HT1080 (cell line): ENCODE measurements at regions not wholly inside any gene's neighbourhood (a gene's known extent, or its start where the extent isn't known, plus 50 kb on each side); places are given as distances from the start of the nearest gene placed in this dataset.

Experiments used
- DNase-seq: peaks from one replicate; pipeline ENCODE4 v3.0.0-alpha.2; 2015; ENCODE audit warnings: low read depth

DNA sequence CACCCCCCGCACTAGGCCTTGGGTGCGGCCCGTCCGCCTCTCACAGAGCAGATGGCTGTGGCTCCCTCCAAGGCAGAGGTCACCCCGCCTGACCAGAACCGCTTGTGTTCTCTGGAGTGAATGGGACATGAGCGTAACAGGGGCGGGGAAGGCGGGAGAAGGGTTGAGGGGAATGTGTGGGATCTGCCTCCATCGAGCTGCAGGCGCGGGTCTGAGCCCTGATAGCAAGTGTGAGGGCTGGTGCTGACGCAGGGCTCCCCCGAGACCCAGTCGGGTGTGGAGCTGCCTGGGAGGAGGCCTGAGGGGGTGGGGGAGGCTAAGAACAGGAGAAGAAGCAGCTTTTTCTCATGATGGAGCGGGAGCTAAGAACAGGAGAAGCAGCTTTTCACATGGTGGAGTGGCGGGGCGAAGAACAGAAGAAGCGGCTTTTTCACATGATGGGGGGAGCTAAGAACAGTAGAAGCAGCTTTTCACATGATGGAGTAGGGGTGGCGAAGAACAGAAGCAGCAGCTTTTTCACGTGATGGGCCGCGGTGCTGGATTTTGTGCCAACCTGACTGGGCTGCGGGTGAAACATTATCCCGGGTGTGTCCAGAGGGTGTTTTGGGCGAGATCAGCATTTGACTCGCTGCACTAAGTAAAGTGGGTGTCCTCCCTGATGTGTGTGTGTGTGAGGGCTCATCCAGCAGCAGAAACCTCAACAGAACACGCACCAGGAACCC is 169.3 kb downstream of the TTLL2 start:
- DNase-seq, result no peak

DNA sequence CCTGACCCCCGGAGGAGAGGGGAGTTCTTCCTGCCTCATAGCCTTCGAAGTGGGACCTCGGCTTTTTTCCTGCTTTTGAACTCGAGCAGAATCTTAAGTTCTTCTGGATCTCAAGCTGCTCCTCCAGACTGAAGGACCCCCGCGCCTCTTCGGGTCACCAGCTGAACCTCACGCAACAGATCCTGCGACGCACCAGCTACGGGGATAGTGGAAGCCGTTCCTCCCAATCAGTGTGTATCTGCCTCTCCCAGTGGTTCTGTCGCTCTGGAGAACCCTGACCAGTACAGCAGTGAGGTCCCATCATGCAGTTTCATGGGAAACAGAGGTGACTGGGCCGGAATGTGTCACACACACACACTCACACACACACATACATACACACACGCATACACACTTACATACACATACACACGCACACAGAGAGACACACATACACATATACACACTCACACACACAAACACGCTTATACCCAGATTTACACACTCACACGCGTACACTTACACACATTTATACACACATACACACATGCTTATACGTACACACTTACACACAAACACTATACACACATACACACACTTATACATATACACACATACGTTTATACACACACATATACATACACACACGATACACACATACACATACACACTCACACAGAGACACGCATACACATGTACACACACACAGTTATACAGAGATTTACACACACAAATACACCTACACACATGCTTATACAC is 170.0 kb downstream of the TTLL2 start:
- DNase-seq, result no peak

DNA sequence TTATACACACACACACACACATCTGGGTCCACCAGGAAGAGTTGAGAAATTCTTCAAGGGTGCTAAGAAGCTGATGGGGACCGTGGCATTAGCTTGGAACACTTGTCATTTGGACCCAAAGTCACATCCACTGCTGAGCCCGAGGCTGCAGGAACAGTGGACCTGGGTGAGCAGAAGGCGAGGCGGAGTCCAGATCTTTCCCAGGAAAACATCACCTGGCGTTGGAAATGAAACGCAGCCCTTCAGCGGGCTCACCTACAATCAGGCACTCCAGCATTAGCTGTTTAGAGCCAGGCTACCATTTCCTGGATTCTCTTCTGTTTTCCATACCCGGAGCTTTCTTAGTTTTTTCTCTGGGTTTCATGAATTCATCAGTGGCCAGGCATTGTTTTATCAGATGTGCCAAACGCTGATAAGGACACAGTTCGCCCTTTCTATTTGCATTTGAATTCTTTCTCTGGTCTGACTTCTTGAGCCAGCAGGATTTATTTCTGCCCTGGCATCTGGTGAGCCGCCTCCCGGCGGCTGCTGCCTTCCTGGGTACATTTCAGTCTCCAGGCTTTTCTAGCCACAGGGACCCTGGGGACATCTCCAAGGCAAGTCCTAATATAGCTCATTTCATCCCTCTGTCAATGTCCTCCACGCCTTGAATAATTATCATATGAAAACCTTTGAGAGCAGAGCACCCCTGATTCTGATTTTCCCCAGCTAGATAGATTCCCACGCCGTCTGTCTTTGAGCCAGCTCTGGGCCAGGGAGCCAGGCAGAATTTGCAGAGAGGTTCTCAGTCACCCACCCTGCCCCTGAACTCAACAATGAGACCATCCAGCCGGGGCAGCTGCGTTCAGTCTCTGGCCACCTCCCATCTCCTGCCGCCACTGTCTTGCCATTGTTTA is 170.9 kb downstream of the TTLL2 start:
- no peak for DNase-seq

DNA sequence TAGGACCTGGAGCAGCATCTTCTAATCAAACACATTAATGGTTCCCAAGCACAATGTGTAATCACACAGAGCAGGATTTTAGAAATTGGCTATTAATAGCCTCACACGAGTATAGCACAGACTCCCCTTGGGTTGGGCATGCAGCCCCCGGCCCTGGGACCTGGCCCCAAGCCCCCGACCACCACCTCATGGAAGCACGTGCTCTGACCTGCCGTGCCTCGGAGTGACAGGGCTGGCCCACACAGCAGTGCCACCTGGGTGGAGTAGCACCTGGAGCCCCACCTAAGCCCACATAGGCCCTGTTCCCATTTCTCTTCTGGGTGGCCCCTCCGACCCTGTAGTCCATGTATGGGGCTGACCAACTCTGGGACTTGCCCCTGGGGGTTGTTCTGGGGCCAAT is 171.8 kb downstream of the TTLL2 start:
- DNase-seq, result no peak

DNA sequence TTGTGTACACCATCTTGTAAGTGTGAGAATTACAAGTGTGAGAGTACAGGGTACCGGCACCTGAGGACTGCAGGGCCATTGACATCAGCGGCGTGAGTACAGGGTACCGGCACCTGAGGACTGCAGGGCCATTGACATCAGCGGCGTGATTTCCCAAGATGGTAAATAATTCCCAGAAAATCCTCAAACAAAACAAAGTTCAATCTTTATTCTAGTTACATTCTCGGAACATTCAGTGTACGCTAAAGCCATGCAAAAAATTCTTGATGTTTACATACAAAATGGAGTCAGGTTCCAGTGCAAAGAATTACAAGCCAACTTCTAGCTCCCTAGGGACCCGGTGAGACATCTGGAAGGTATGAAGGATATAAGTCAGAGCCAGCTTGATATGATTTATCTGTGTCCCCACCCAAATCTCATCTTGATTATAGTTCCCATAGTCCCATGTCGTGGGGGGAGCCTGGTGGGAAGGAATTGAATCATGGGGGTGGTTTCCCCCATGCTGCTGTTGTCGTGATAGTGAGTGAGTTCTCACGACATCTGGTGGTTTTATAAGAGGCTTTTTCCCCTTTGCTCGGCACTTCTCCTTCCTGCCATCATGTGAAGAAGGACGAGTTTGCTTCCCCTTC is 172.7 kb downstream of the TTLL2 start:
- no peak for DNase-seq

DNA sequence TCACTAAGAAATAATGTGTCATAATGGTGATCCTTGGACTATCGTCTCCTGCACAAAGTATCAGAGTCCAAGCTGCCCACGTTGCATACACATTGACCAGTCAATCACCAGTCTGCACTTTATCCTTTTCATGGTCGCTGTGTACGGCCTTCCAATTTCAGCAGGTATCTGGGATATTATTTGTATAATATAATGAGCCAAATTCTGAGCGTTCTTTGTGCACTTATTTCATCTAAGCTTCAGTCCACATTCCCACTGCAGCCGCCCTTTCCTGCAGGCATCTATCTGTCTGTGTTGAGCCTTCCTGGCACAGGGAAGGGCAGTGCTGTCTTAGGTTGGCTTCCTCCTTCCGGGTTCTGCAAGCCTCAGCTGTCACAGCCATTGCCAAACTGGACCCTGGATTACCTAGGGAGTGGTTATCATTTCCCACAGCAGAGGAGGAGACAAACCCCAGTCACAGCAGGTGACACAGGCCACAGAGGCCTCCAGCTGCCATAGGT is 174.3 kb downstream of the TTLL2 start:
- no peak for DNase-seq

DNA sequence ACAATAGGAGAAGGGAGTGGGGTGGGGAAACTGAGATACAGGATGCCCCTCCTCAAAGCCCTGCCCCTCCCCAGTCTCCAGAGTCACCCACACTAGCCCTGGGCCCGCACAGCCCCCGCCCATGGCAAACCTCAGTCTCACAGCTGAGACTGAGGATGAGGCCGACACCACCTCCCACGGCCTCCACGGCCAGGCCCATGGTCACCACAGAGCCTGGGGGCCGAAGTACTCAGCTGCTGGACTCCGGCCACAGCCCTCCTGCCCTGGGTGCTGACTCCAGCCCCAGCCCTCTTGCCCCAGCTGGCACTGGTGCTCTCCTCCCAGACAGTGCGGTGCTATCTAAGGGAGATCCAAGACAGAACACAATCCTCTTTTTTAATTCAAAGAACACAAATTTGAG is 176.1 kb downstream of the TTLL2 start:
- DNase-seq, result no peak

DNA sequence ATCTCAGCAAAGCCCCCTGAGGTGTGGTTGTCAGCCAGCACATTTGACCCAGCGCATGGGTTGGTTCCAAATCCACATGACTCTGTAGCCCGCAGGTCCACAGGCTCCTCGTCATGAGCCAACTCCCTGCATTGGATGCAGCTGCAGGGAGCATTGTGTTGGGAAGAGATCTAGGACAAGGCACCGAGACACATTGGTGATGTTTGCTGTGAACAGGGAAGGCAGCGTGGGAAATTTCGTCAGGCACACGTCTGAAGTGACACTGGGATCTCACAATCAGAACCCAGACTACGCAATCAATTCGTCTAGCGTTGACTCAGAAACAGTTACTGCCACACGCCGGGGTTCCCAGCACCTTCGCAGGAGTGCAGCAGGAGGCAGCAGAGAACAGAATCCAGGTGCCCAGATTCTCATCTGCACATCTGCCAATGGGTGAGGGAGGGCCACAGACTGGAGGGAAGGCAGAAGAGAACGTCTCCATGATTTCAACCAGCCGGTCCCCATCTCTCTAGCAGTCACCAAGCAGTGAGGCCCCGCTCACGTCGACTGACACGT is 177.0 kb downstream of the TTLL2 start:
- peak; percentile 26 for DNase-seq

DNA sequence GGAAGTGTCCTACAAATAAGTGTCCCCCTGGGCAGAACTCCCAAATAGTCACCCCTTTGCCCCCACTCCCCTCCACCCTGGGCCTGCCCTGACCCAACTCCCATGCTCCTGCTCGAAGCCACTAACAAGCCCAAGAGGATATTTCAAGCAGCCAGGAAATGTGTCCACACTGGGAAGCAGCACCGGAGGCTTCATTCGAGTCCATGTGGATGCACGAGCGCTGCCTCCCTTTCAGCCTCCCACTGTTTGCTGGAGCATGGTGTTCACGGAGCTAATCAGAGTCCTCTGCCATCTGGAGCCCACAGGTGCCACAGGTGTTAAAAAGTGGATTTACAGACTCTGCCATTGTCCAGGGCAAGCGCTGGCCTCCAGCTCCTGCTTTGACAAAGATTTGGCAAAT is 177.6 kb downstream of the TTLL2 start:
- DNase-seq, result no peak

DNA sequence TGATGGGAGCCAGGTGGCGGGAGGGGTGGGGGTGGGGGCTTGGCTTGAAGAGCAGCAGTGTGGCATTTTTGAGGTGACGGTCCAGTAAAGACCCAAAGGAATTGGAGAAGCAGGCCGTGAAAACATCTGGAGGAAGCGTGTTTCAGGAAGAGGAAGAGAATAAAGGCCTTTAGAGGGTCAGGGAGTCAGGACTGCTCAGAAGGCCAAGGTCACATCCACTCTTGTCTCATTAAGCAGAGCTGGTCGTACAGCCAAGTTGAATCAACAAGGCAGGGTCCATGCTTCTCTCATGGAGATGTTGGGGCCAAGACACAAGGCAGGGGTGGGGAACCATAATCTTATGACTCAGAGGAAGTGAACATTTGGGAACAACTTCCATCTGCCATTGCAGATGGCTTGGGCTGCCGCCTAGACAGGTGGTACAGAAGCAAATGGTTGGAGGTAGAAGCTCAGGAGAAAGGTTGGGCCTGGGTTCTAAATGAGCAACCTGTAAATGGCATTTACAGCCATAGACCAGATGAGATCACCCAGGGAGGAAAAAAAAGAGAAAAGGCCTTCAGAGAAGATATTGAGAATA is 179.6 kb downstream of the TTLL2 start:
- DNase-seq, result no peak

DNA sequence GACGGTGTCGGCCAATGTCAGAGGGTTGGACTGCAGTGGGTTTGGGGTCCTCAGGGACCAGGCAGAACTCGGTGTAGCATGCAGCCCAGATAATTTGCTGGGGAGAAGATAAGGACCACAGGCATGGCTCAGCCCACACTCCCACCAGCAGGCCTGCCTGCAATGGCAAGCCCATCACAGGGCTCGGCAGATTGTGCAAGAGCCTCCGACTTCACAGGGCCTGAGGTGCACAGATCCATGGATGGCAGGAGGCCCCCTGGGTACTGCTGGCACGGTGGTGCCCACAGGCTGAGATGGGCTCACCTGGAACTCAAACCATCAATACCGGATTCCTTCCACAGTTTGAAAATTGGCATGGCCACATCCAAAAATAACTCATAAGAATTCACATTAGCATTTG is 180.3 kb downstream of the TTLL2 start:
- DNase-seq, result no peak

DNA sequence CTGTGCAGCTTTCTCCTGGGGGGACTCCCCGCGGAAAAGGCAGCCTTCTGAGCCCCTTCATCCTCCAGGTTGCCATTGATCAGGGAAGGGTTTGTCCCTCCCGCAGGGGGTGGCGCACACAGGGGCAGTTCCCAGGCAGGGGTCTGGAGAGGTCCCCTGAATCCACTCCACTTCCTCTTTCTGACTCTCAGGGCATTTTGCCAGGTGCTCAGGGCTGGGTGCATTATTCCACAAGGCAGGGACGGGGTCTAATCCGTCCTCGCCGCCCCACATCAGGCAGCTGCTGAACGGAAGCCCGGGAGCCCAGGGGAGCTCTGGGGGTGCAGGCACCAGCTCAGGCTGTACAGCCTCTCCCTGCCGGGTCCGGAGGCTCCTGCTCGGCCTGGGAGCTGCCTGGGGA is 180.9 kb downstream of the TTLL2 start:
- no peak for DNase-seq

DNA sequence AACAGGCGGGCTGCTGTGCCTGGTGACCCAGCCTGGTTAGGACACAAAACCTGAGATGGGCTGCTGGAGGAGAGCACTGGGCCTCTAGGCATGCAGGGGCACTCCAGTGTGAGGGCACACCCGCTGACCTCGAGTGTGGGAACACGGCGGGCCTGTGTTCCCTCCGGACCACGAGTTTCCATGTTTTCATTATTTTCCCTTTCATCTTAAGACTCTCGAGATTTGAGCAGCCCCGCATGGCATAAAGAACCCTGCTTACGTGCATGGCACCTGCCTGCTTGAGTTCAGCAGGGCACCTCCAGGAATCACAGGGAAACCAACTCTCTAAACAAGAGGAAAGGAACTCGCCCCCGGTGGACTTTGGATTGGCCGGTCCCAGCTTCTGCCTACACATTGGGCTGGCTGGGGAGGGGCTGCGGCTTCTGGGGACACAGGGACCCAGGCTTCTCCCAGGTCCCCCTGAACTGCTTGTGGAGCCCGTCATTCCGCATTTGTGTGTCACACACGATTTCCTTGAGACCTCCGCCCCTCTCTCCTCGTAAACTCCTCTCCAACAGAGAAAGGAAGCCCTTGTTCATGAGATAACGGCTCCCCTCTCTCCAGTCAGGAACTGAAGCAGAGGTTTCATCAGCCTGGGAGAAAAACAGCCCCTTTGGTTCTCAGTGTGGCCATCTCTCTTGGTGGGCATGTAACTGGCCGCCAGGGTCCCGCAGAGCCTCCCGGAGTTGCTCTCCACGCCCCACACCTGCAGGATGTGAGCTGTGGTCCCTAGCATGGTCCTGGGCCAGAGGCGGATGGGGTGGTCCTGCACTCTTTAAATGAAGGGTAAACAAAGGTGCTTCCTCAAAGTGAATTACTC is 181.8 kb downstream of the TTLL2 start:
- no peak for DNase-seq

DNA sequence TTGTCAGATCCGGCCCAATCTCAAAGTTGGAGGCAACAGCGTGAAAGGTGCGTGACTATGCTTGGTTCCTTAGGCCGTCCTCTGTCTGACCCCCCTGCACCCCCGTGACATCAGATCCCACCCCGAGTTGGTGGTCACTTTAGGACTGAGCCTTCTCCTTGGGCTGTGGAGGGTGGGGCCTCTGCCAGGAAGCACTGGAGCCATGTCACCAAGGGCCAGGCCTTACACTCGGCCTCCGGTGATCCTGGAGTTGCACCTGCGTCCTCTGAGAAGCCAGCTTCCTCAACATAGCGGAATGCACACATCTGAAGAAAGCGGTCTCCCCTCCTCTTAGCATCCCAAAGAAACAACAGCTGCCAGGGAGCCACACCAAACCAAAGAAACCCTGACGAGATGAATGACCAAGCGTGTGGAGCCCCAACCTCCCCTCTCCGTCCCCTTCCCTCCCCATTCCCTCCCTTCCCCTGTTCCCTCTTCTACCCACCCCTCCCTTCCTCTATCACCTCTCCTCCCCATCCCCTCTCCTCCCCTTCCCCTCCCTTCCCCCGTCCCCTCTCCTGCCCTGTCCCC is 182.6 kb downstream of the TTLL2 start:
- DNase-seq, result no peak

DNA sequence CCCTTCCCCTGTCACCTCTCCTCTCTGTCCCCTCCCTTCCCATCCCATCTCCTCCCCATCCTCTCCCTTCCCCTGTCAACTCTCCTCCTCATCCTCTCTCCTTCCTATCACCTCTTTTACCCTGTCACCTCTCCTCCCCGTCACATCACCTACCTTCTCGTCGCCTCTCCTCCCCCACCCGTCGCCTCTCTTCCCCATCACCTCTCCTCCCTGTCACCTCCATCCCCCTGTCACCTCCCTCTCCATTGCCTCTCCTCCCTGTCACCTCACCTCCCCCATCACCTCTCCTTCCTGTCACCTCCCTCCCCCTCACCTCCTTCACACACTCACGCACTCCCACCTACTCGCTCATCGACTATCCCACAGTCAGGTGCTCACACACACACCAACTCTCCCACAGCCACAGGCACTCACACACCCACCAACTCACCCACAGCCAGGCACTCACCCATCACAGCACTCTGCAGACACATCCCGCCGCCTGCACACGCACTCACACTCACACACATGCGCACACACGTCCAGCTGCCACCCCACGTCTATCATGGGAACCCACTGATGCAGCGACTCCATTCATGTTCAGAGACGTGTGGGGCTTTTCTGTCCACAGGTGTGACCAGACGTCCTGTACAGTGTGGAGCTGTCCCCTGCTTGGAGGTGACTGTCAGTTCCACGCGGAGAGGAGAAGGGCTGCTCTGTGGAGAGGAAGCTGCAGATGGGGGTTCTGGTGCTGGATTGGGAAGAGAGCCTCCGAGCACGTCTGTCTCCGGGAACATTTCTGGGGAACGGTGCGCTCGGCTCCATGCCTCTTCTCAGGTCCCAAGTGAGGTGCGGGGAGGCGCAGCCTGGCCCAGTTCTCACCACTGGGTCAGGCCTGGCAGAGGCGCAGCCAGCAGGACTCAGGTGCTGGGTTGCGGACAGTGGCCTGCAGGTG is 184.3 kb downstream of the TTLL2 start:
- no peak for DNase-seq

DNA sequence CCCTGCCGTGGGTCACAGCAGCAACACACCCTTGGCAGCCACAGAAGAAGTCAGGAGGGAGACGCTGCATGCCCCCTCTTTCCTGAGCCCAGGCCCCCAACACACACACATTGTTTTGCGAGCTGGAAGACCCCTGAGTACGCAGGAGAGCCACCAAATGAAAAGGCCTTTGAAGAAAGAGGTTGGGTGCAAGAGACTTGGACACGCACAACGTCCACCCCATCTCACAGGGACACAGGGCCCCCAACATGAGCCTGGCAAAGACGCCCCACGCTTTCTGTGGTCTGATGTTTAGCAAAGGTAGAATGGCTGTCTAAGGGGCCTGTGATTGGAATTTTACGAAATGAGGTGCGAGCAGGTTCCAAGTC is 185.0 kb downstream of the TTLL2 start:
- DNase-seq, result no peak

DNA sequence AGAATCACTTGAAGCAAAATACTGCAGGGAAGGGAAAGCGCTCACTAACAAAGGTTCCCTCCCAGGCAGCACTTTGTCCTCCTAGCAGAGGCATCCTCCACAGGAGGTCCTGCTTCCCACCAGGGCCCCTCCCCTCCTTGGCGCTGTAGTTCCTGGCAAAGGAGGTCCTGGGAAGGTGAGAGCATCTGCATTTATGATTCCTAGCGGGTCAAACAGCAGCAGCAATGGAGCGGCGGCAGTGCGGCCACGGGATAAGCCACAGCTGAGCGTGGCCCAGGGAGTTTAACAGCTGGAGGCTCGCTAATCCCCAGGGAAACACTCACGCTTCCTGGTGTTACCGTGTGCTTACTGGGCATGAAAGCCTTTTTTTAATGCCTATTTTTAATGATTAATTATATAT is 185.8 kb downstream of the TTLL2 start:
- DNase-seq, result no peak

DNA sequence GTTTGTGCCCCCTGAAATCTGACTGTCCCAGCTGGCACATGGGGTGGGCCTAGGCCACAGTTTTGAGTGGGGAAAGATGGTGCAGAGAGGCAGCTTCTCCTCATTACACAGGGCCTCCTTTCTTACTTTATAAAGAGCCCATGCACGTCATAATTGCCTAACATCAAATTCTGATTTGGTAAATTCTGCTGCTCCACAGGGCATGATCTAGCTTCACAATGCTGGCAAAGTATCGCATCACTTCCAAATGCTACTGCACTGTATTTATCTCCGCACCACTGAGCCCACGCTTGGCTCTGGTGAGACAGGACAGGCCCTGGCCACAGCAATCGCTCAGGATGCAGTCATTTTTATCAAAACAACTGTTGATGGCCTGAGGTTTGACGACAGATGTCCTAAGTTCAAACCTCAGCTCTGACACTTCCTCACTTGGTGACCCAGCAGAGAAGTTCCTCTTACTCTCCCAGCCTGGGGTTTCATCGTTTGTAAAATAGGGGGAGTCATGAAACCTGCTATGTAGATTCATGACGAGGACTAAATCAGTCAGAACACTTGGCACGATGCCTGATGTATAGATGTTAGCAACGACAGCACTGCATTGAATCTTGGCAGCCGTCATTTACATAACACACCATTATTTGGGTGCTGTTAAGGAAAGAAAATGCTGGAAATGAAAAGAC is 187.9 kb downstream of the TTLL2 start:
- DNase-seq, result no peak
